Activated CD8-positive, alpha-beta memory T cell treated with anti-CD3 and anti-CD28 coated beads, Interleukin-2, amount 50 U/mL, for 4 hours (primary cell): ENCODE measurements at regions not wholly inside any gene's neighbourhood (a gene's known extent, or its start where the extent isn't known, plus 50 kb on each side); places are given as distances from the start of the nearest gene placed in this dataset.
"Not testable (repeated sequence)": the region's sequence is repeated elsewhere in the genome, so short reads cannot be mapped to it uniquely, and the experiment has no call there.

Experiments
- DNase-seq: peaks from one replicate; pipeline ENCODE4 v3.0.0-alpha.2; 2020

GRCh38 chr22:49657974-49658590 lies 169.6 kb downstream of the BRD1 start:
- peak; percentile 14 for DNase-seq

- peak; percentile 75 for DNase-seq
Observed at GRCh38 chr22:49657275-49657973, 170.2 kb downstream of the BRD1 start.

GRCh38 chr22:49656883-49657274 lies 170.8 kb downstream of the BRD1 start:
- DNase-seq = not testable (repeated sequence)

- DNase-seq = peak; percentile 18
Observed at GRCh38 chr22:49656291-49656851, 171.3 kb downstream of the BRD1 start.

GRCh38 chr22:49655168-49655812 lies 172.4 kb downstream of the BRD1 start:
- DNase-seq = no peak

- no peak for DNase-seq
Observed at GRCh38 chr22:49650336-49651241, 177.1 kb downstream of the BRD1 start.

GRCh38 chr22:49649166-49650068 lies 178.3 kb downstream of the BRD1 start:
- no peak for DNase-seq

GRCh38 chr22:49648053-49648452 lies 179.6 kb downstream of the BRD1 start:
- DNase-seq = no peak

- no peak for DNase-seq
Observed at GRCh38 chr22:49647627-49648026, 180.0 kb downstream of the BRD1 start.

- DNase-seq = no peak
Observed at GRCh38 chr22:49646876-49647275, 180.8 kb downstream of the BRD1 start.

GRCh38 chr22:49645791-49646550 lies 181.7 kb downstream of the BRD1 start:
- DNase-seq = no peak

- no peak for DNase-seq
Observed at GRCh38 chr22:49645257-49645656, 182.4 kb downstream of the BRD1 start.

GRCh38 chr22:49643998-49644397 lies 183.7 kb downstream of the BRD1 start:
- DNase-seq = no peak

GRCh38 chr22:49643466-49643865 lies 184.2 kb downstream of the BRD1 start:
- DNase-seq = no peak

GRCh38 chr22:49642741-49643140 lies 184.9 kb downstream of the BRD1 start:
- no peak for DNase-seq

GRCh38 chr22:49642331-49642730 lies 185.3 kb downstream of the BRD1 start:
- DNase-seq = no peak

- DNase-seq = no peak
Observed at GRCh38 chr22:49641770-49642313, 185.8 kb downstream of the BRD1 start.

- no peak for DNase-seq
Observed at GRCh38 chr22:49640366-49641095, 187.1 kb downstream of the BRD1 start.

GRCh38 chr22:49639956-49640355 lies 187.7 kb downstream of the BRD1 start:
- DNase-seq = no peak

- DNase-seq = no peak
Observed at GRCh38 chr22:49638788-49639187, 188.9 kb downstream of the BRD1 start.
